Astrocyte (in vitro differentiated cells and primary cell): ENCODE measurements at regions not wholly inside any gene's neighbourhood (a gene's known extent, or its start where the extent isn't known, plus 50 kb on each side); places are given as distances from the start of the nearest gene placed in this dataset.
"Not testable (repeated sequence)": the region's sequence is repeated elsewhere in the genome, so short reads cannot be mapped to it uniquely, and the experiment has no call there.

Experiments used
- DNase-seq: peaks from one replicate; pipeline ENCODE4 v3.0.0-alpha.2; 2010; ENCODE audit warnings: low read depth
- FAIRE-seq: peaks from 2 replicates; lab custom pipeline; 2011; peaks lifted over from hg19 to GRCh38; lab: Jason Lieb, UNC
- H2AFZ ChIP-seq: 2 replicates; pipeline ENCODE4 v1.6.0; 2012; ENCODE audit warnings: low read depth, low read length, inconsistent platforms
- H3K27ac ChIP-seq: 2 replicates; pipeline ENCODE4 v1.5.1; 2011; ENCODE audit warnings: low read depth, low read length, inconsistent platforms
- H3K27me3 ChIP-seq: 2 replicates; pipeline ENCODE4 v1.6.0; 2011; ENCODE audit warnings: low read length, inconsistent platforms; ENCODE audit not compliant: insufficient read depth
- H3K36me3 ChIP-seq: 2 replicates; pipeline ENCODE4 v1.5.1; 2011; ENCODE audit warnings: low read length, inconsistent platforms; ENCODE audit not compliant: insufficient read depth
- H3K4me1 ChIP-seq: 2 replicates; pipeline ENCODE4 v1.5.1; 2011; ENCODE audit warnings: low read length, inconsistent platforms; ENCODE audit not compliant: insufficient read depth
- H3K4me2 ChIP-seq: 2 replicates; pipeline ENCODE4 v1.6.0; 2012; ENCODE audit warnings: low read length, inconsistent platforms
- H3K4me3 ChIP-seq: 2 replicates; pipeline ENCODE4 v1.5.1; 2011; ENCODE audit warnings: low read depth, mild to moderate bottlenecking, low read length, inconsistent platforms; ENCODE audit not compliant: insufficient read depth
- H3K79me2 ChIP-seq: 2 replicates; pipeline ENCODE4 v1.6.0; 2012; ENCODE audit warnings: mild to moderate bottlenecking, low read length, inconsistent platforms; ENCODE audit not compliant: insufficient read depth
- H3K9ac ChIP-seq: 2 replicates; pipeline ENCODE4 v1.6.0; 2012; ENCODE audit warnings: mild to moderate bottlenecking, low read length, inconsistent platforms
- H3K9me3 ChIP-seq: 2 replicates; pipeline ENCODE4 v1.5.1; 2012; ENCODE audit warnings: low read depth, mild to moderate bottlenecking, low read length, inconsistent platforms; ENCODE audit not compliant: insufficient read depth
- H4K20me1 ChIP-seq: 2 replicates; pipeline ENCODE4 v1.6.0; 2012; ENCODE audit warnings: low read length, inconsistent platforms; ENCODE audit not compliant: insufficient read depth
- H3K27ac Mint-ChIP-seq: one replicate; pipeline ENCODE4 v1.8.0; 2021; ENCODE audit warnings: mild to moderate bottlenecking, mixed read lengths; ENCODE audit not compliant: unreplicated experiment
- H3K27me3 Mint-ChIP-seq: one replicate; pipeline ENCODE4 v1.8.0; 2021; ENCODE audit warnings: low read depth, mixed read lengths; ENCODE audit not compliant: unreplicated experiment
- H3K36me3 Mint-ChIP-seq: one replicate; pipeline ENCODE4 v1.8.0; 2021; ENCODE audit warnings: low read depth, mixed read lengths; ENCODE audit not compliant: unreplicated experiment
- H3K4me1 Mint-ChIP-seq: one replicate; pipeline ENCODE4 v1.8.0; 2021; ENCODE audit warnings: low read depth, mixed read lengths; ENCODE audit not compliant: unreplicated experiment
- H3K4me3 Mint-ChIP-seq: one replicate; pipeline ENCODE4 v1.8.0; 2021; ENCODE audit warnings: mild to moderate bottlenecking, moderate library complexity, mixed read lengths; ENCODE audit not compliant: unreplicated experiment
- H3K9me3 Mint-ChIP-seq: one replicate; pipeline ENCODE4 v1.8.0; 2021; ENCODE audit warnings: mild to moderate bottlenecking, mixed read lengths; ENCODE audit not compliant: unreplicated experiment
- CTCF ChIP-seq: IDR thresholded peaks from 2 replicates; pipeline ENCODE4 v1.5.1; 2011; ENCODE audit warnings: low read depth, mild to moderate bottlenecking, inconsistent platforms, low read length, moderate library complexity; ENCODE audit not compliant: insufficient read depth
- EZH2 ChIP-seq: IDR thresholded peaks from 2 replicates; pipeline ENCODE4 v1.6.1; 2012; ENCODE audit warnings: mild to moderate bottlenecking, low read length, inconsistent platforms; ENCODE audit not compliant: insufficient read depth

- H2AFZ ChIP-seq = no peak overlapping the region
- no peaks in the 10 kb centered on the region for H3K36me3 ChIP-seq
- TF ChIP-seq EZH2 = no peak
- no peak for TF ChIP-seq CTCF
- no peaks in the 10 kb centered on the region for H3K4me1 Mint-ChIP-seq
- H3K36me3 Mint-ChIP-seq = no peaks in the 10 kb centered on the region
- no peak overlapping the region for H3K4me2 ChIP-seq
- H3K9ac ChIP-seq = no peak overlapping the region
- DNase-seq (no peak), FAIRE-seq (no peak)
- H4K20me1 ChIP-seq = no peaks in the 10 kb centered on the region
- no peaks in the 10 kb centered on the region for H3K27me3 ChIP-seq
- no peak overlapping the region for H3K4me3 Mint-ChIP-seq
- peaks cover 8% of the 10 kb centered on the region for H3K27me3 Mint-ChIP-seq
- no peak overlapping the region for H3K4me3 ChIP-seq
- H3K27ac Mint-ChIP-seq = no peak overlapping the region
- no peaks in the 10 kb centered on the region for H3K9me3 Mint-ChIP-seq
- no peak overlapping the region for H3K27ac ChIP-seq
- no peaks in the 10 kb centered on the region for H3K4me1 ChIP-seq
- no peaks in the 10 kb centered on the region for H3K9me3 ChIP-seq
- no peaks in the 10 kb centered on the region for H3K79me2 ChIP-seq
Observed at GRCh38 chr15:53013329-53013728, 223.2 kb upstream of the ONECUT1 start.

DNA sequence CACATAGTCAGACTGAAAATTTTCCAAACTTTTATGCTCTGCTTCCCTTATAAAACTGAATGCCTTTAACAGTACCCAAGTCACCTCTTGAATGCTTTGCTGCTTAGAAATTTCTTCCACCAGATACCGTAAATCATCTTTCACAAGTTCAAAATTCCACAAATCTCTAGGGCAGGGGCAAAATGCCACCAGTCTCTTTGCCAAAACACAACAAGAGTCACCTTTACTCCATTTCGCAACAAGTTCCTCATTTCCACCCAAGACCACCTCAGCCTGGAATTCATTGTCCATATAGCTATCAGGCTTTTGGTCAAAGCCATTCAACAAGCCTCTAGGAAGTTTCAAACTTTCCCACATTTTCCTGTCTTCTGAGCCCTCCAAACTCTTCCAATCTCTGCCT is 221.6 kb upstream of the ONECUT1 start:
- not testable (repeated sequence) for H3K4me1 ChIP-seq, H3K36me3 ChIP-seq, H3K9me3 Mint-ChIP-seq, H4K20me1 ChIP-seq, H3K4me3 Mint-ChIP-seq, H3K4me1 Mint-ChIP-seq, H3K27me3 Mint-ChIP-seq, H2AFZ ChIP-seq, DNase-seq, H3K36me3 Mint-ChIP-seq, H3K9ac ChIP-seq, H3K27ac ChIP-seq, H3K4me2 ChIP-seq, FAIRE-seq, H3K27ac Mint-ChIP-seq, H3K27me3 ChIP-seq, H3K9me3 ChIP-seq, H3K79me2 ChIP-seq, H3K4me3 ChIP-seq

DNA sequence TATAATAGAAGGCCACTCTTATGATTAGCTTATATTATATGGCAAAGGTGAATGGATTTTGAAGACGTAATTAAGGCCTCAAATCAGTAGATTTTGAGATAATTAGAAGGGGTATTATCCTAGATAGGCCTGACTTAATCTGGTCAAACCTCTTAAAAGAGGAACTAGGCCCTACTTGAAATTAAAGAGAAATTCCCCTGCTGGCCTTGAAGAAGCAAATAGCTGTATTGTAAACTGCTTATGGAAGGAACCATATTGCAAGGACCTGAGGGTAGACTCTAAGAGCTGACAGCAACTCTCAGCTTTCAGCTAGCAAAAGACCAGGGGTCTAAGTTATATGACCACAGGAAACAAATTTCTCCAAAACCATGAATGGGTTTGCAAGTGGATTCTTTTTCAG is 219.0 kb upstream of the ONECUT1 start:
- H3K36me3 ChIP-seq = no peaks in the 10 kb centered on the region
- no peak overlapping the region for H2AFZ ChIP-seq
- H3K79me2 ChIP-seq = no peaks in the 10 kb centered on the region
- H3K4me3 ChIP-seq = no peak overlapping the region
- TF ChIP-seq CTCF = no peak
- TF ChIP-seq EZH2 = no peak
- Mint-ChIP-seq H3K36me3 (no peaks in the 10 kb centered on the region), H3K9me3 (no peaks in the 10 kb centered on the region), H3K4me1 (no peaks in the 10 kb centered on the region), H3K4me3 (no peak overlapping the region), H3K27ac (no peak overlapping the region), H3K27me3 (peaks cover 12% of the 10 kb centered on the region)
- no peaks in the 10 kb centered on the region for H3K9me3 ChIP-seq
- H3K9ac ChIP-seq = no peak overlapping the region
- FAIRE-seq (no peak), DNase-seq (no peak)
- no peak overlapping the region for H3K4me2 ChIP-seq
- no peaks in the 10 kb centered on the region for H3K4me1 ChIP-seq
- no peaks in the 10 kb centered on the region for H3K27me3 ChIP-seq
- no peak overlapping the region for H3K27ac ChIP-seq
- H4K20me1 ChIP-seq = no peaks in the 10 kb centered on the region
